Neural cell (in vitro differentiated cells): ENCODE measurements at regions not wholly inside any gene's neighbourhood (a gene's known extent, or its start where the extent isn't known, plus 50 kb on each side); places are given as distances from the start of the nearest gene placed in this dataset.

Experiments
- H2AFZ ChIP-seq: fragments of 200-600, 300-800 bp; sonication (generic), shearing (Covaris generic); 2 replicates; pipeline ENCODE4 v1.6.0; 2014; ENCODE audit warnings: low read depth, mild to moderate bottlenecking, antibody characterized with exemption, low read length, moderate library complexity
- H3F3A ChIP-seq: fragments of 200-600 bp; shearing (Covaris generic); 2 replicates; pipeline ENCODE4 v1.6.1; 2016; ENCODE audit warnings: mild to moderate bottlenecking, moderate library complexity, mixed read lengths, antibody characterized with exemption, low read length; ENCODE audit not compliant: insufficient read depth, poor library complexity, severe bottlenecking
- H3K27ac ChIP-seq: fragments of 200-600, 300-800 bp; sonication (generic), shearing (Covaris generic); 2 replicates; pipeline ENCODE4 v1.5.1; 2014; ENCODE audit warnings: mild to moderate bottlenecking, low read length, moderate library complexity
- H3K27me3 ChIP-seq: fragments of 300-800, 200-600 bp; sonication (generic), shearing (Covaris generic); 2 replicates; pipeline ENCODE4 v1.6.0; 2014; ENCODE audit warnings: mild to moderate bottlenecking, low read depth, low read length, moderate library complexity; ENCODE audit not compliant: insufficient read depth
- H3K36me3 ChIP-seq: fragments of 300-800, 200-600 bp; sonication (generic), shearing (Covaris generic); 2 replicates; pipeline ENCODE4 v1.5.1; 2014; ENCODE audit warnings: mild to moderate bottlenecking, antibody characterized with exemption, low read length, moderate library complexity; ENCODE audit not compliant: insufficient read depth
- H3K4me2 ChIP-seq: fragments of 300-800, 200-600 bp; sonication (generic), shearing (Covaris generic); 2 replicates; pipeline ENCODE4 v1.6.0; 2014; ENCODE audit warnings: mild to moderate bottlenecking, low read length
- H3K4me3 ChIP-seq: fragments of 300-800, 200-600 bp; sonication (generic), shearing (Covaris generic); 2 replicates; pipeline ENCODE4 v1.5.1; 2014; ENCODE audit warnings: mild to moderate bottlenecking, low read length, moderate library complexity
- H3K79me2 ChIP-seq: fragments of 200-600 bp; shearing (Covaris generic); replicated peaks from 2 replicates; pipeline ENCODE4 v1.6.0; 2014; ENCODE audit warnings: mild to moderate bottlenecking, low read length, moderate library complexity; ENCODE audit not compliant: insufficient read depth
- H3K9ac ChIP-seq: fragments of 300-800, 200-600 bp; sonication (generic), shearing (Covaris generic); 2 replicates; pipeline ENCODE4 v1.6.1; 2016; ENCODE audit warnings: mild to moderate bottlenecking, low read length, mixed read lengths
- H3K9me2 ChIP-seq: fragments of 200-600 bp; shearing (Covaris generic); 2 replicates; pipeline ENCODE4 v1.6.1; 2016; ENCODE audit warnings: mild to moderate bottlenecking, low read length, mixed read lengths; ENCODE audit not compliant: insufficient read depth
- H3K9me3 ChIP-seq: fragments of 200-600, 300-800 bp; sonication (generic), shearing (Covaris generic); 2 replicates; pipeline ENCODE4 v1.6.1; 2016; ENCODE audit warnings: mild to moderate bottlenecking, mixed run types, low read length, moderate library complexity, mixed read lengths
- H4K20me1 ChIP-seq: fragments of 200-600 bp; shearing (Covaris generic); 2 replicates; pipeline ENCODE4 v1.6.1; 2016; ENCODE audit warnings: mild to moderate bottlenecking, mixed run types; ENCODE audit not compliant: insufficient read depth
- EP300 ChIP-seq: fragments of 450-650 bp; conservative IDR thresholded peaks from 2 replicates; pipeline ENCODE4 v1.6.1; 2014; ENCODE audit warnings: antibody characterized with exemption, mild to moderate bottlenecking, moderate library complexity; ENCODE audit not compliant: poor library complexity, severe bottlenecking
- EZH2 ChIP-seq: fragments of 200-600, 300-800 bp; shearing (Covaris generic), sonication (generic); IDR thresholded peaks from 2 replicates; pipeline ENCODE4 v1.6.1; 2014; ENCODE audit warnings: antibody characterized with exemption, low read length, borderline replicate concordance, mild to moderate bottlenecking; ENCODE audit not compliant: insufficient read depth, poor library complexity, severe bottlenecking
- MXI1 ChIP-seq: fragments of 450-650 bp; conservative IDR thresholded peaks from 2 replicates; pipeline ENCODE4 v1.6.1; 2014; ENCODE audit warnings: antibody characterized with exemption, mild to moderate bottlenecking; ENCODE audit not compliant: poor library complexity, severe bottlenecking
- POLR2AphosphoS5 ChIP-seq: IDR thresholded peaks from 2 replicates; pipeline ENCODE4 v1.6.1; 2012
- RAD21 ChIP-seq: fragments of 450-650 bp; conservative IDR thresholded peaks from 2 replicates; pipeline ENCODE4 v1.6.1; 2014; ENCODE audit warnings: antibody characterized with exemption, mild to moderate bottlenecking, moderate library complexity
- REST ChIP-seq: IDR thresholded peaks from 2 replicates; pipeline ENCODE4 v1.6.1; 2012; ENCODE audit warnings: borderline replicate concordance
- SMC3 ChIP-seq: fragments of 450-650 bp; conservative IDR thresholded peaks from 2 replicates; pipeline ENCODE4 v1.6.1; 2014; ENCODE audit warnings: antibody characterized with exemption, mild to moderate bottlenecking, moderate library complexity; ENCODE audit not compliant: poor library complexity
- TAF1 ChIP-seq: IDR thresholded peaks from 2 replicates; pipeline ENCODE4 v1.6.1; 2012; ENCODE audit warnings: low read depth
- TF ChIP-seq, protein P1 (sequence below): fragments of 450-650 bp; IDR thresholded peaks from 2 replicates; pipeline ENCODE4 v1.5.1; 2014; ENCODE audit warnings: antibody characterized with exemption, mild to moderate bottlenecking, moderate library complexity; ENCODE audit not compliant: poor library complexity, severe bottlenecking

DNA sequence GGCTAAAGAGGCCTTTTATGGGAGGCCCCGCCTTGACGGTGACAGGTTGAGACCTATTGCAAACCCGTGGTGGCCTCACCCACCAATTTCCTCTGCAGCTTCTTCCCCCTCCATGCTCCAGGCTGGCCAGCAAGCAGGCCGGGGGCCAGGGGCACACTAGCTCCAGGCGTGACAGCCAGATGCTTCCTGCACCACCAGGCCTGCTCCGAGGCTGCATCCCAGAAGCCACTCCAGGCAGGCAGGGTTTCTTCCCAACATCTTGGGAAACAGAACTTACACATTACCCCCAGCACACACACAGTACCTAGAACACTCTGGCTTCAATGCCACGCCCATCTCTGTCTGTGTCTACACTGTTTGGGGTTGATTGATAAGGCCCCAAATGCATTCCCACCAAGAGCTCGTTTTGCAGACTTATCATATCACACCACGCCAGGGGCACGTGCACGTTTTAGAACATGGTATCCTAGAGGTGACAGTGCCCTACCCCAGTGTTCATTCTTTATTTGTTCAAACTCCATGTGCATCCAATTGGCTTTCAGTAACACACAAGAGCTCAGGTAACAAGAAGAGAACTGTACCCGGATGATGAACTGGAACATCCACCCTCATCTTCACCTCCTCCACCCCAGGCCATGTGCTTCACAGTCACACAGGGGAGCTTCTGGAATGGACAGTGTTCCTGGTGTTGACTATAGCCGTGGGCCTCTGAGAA lies 221.4 kb upstream of the RREB1 start:
- H3K9me3 ChIP-seq = no peaks in the 10 kb centered on the region
- no peak overlapping the region for H3K9ac ChIP-seq
- H4K20me1 ChIP-seq = no peaks in the 10 kb centered on the region
- no peak overlapping the region for H3K4me2 ChIP-seq
- no peak overlapping the region for H3K4me3 ChIP-seq
- no peak for TF ChIP-seq RAD21
- no peak for TF ChIP-seq EZH2
- no peak overlapping the region for H3K27ac ChIP-seq
- H3K36me3 ChIP-seq = no peaks in the 10 kb centered on the region
- H3K9me2 ChIP-seq = no peaks in the 10 kb centered on the region
- no peaks in the 10 kb centered on the region for H3K79me2 ChIP-seq
- H3K27me3 ChIP-seq = no peaks in the 10 kb centered on the region
- H3F3A ChIP-seq = no peaks in the 10 kb centered on the region
- H2AFZ ChIP-seq = no peak overlapping the region

- Histone ChIP-seq H3K27ac (no peak overlapping the region), H4K20me1 (no peaks in the 10 kb centered on the region), H3K36me3 (no peaks in the 10 kb centered on the region), H3K9me3 (no peaks in the 10 kb centered on the region), H2AFZ (no peak overlapping the region), H3K4me2 (no peak overlapping the region), H3K79me2 (no peaks in the 10 kb centered on the region), H3F3A (no peaks in the 10 kb centered on the region), H3K4me3 (no peak overlapping the region), H3K27me3 (no peaks in the 10 kb centered on the region), H3K9me2 (no peaks in the 10 kb centered on the region), H3K9ac (no peak overlapping the region)
- no peak for TF ChIP-seq REST
- TF ChIP-seq SMC3 = no peak
- TF ChIP-seq, protein P1, sequence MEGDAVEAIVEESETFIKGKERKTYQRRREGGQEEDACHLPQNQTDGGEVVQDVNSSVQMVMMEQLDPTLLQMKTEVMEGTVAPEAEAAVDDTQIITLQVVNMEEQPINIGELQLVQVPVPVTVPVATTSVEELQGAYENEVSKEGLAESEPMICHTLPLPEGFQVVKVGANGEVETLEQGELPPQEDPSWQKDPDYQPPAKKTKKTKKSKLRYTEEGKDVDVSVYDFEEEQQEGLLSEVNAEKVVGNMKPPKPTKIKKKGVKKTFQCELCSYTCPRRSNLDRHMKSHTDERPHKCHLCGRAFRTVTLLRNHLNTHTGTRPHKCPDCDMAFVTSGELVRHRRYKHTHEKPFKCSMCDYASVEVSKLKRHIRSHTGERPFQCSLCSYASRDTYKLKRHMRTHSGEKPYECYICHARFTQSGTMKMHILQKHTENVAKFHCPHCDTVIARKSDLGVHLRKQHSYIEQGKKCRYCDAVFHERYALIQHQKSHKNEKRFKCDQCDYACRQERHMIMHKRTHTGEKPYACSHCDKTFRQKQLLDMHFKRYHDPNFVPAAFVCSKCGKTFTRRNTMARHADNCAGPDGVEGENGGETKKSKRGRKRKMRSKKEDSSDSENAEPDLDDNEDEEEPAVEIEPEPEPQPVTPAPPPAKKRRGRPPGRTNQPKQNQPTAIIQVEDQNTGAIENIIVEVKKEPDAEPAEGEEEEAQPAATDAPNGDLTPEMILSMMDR = no peak
- no peak for TF ChIP-seq EZH2
- TF ChIP-seq POLR2AphosphoS5 = no peak
- TF ChIP-seq RAD21 = no peak
- TF ChIP-seq TAF1 = no peak
- no peak for TF ChIP-seq MXI1
- TF ChIP-seq EP300 = no peak
Measured at GRCh38 chr6:6886886-6887285, 220.9 kb upstream of the RREB1 start.
